ENCODE measurements at regions not wholly inside any gene's neighbourhood (a gene's known extent, or its start where the extent isn't known, plus 50 kb on each side); places are given as distances from the start of the nearest gene placed in this dataset.

DNA sequence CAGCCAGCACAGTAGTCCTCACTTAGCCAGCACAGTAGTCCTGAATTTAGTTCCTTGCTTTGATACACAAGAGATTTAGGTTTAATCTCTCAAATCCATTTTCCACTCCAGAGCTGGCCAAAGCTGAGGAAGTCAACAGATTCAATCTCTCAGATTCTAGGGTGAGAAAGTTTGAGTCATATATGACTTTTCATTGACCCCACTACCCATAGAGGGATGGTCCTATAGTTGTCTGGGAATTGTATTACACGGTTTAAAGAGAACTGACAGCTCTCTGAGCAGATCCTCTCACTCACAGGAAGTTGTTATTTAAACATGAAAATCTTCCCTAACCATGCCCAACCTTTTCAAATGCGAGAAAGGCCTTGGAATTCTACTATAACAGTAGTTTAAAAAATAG is 641.8 kb upstream of the SEMA3D start:
- H3K27me3 ChIP-seq (ENCODE audit: low read length) = peaks cover 2% of the 10 kb centered on the region; the same call in 1 of the 2 replicates
- no peak overlapping the region for H3K4me3 ChIP-seq (ENCODE audit: insufficient read depth, low read length, poor library complexity, severe bottlenecking)
- H3K9me2 ChIP-seq (replicated peaks; ENCODE audit: insufficient read depth, low read length) = no peaks in the 10 kb centered on the region
- H3K79me2 ChIP-seq (ENCODE audit: insufficient read depth, low read length) = no peaks in the 10 kb centered on the region
- H3K36me3 ChIP-seq (ENCODE audit: low read length) = no peaks in the 10 kb centered on the region
- H3F3A ChIP-seq (ENCODE audit: insufficient read depth) = no peaks in the 10 kb centered on the region
- H4K20me1 ChIP-seq (ENCODE audit: low read depth, low read length) = no peaks in the 10 kb centered on the region; the same call in 1 of the 2 replicates
- H3K9me3 ChIP-seq (ENCODE audit: insufficient read depth, low read length) = no peaks in the 10 kb centered on the region
- no peak overlapping the region for H3K4me2 ChIP-seq (ENCODE audit: low read depth, low read length, poor library complexity, severe bottlenecking)
- no peak overlapping the region for H3K27ac ChIP-seq (ENCODE audit: low read depth, low read length)
- TF ChIP-seq, protein P1, sequence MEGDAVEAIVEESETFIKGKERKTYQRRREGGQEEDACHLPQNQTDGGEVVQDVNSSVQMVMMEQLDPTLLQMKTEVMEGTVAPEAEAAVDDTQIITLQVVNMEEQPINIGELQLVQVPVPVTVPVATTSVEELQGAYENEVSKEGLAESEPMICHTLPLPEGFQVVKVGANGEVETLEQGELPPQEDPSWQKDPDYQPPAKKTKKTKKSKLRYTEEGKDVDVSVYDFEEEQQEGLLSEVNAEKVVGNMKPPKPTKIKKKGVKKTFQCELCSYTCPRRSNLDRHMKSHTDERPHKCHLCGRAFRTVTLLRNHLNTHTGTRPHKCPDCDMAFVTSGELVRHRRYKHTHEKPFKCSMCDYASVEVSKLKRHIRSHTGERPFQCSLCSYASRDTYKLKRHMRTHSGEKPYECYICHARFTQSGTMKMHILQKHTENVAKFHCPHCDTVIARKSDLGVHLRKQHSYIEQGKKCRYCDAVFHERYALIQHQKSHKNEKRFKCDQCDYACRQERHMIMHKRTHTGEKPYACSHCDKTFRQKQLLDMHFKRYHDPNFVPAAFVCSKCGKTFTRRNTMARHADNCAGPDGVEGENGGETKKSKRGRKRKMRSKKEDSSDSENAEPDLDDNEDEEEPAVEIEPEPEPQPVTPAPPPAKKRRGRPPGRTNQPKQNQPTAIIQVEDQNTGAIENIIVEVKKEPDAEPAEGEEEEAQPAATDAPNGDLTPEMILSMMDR (IDR thresholded peaks at IDR 0.05; ENCODE audit: insufficient read depth, low read length, poor library complexity, severe bottlenecking) = no peak
- no peak for TF ChIP-seq EZH2phosphoT487 (conservative IDR thresholded peaks at IDR 0.05; ENCODE audit: low read length)
- H3K9ac ChIP-seq (ENCODE audit: low read length) = no peak overlapping the region
- no peak overlapping the region for H2AFZ ChIP-seq (ENCODE audit: low read depth, low read length, severe bottlenecking)

DNA sequence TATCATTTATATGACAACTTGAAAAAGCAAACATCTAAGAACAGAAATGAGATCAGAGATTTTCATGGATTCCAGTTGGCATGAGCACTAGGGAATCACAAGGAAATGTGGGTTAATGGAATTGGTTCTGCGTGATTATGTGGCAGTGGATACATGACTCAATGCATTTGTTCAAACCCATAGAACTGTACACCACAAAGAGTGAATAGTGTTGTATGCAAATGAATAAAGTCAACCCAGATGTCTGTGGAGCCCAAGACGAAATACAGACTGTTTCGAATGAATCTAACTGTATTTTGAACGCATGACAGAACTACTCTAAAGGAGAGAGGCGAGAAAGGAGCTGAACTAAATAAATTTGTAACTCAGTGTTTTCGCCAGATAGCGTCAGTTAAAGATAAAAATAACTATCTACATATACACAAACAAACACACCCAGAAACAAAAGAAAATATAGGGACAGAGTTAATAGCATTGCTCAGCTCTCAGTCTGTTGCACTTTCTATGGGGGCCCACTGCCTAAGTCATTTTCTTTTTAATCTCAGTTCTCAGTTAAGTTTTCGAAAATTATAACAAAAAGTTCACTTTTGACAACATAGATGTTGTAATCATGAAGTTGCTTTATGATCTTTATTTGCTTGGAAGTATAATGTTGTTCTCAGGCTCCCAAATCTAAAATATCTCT is 636.7 kb upstream of the SEMA3D start:
- H3K9ac ChIP-seq (ENCODE audit: low read length) = no peak overlapping the region
- no peaks in the 10 kb centered on the region for H3K79me2 ChIP-seq (ENCODE audit: insufficient read depth, low read length)
- peaks cover 10% of the 10 kb centered on the region; the same call in 1 of the 2 replicates for H3K9me3 ChIP-seq (ENCODE audit: insufficient read depth, low read length)
- no peak overlapping the region for H3K4me2 ChIP-seq (ENCODE audit: low read depth, low read length, poor library complexity, severe bottlenecking)
- no peaks in the 10 kb centered on the region for H4K20me1 ChIP-seq (ENCODE audit: low read depth, low read length)
- no peaks in the 10 kb centered on the region for H3F3A ChIP-seq (ENCODE audit: insufficient read depth)
- no peak overlapping the region for H3K4me3 ChIP-seq (ENCODE audit: insufficient read depth, low read length, poor library complexity, severe bottlenecking)
- no peak overlapping the region for H2AFZ ChIP-seq (ENCODE audit: low read depth, low read length, severe bottlenecking)
- no peaks in the 10 kb centered on the region for H3K9me2 ChIP-seq (replicated peaks; ENCODE audit: insufficient read depth, low read length)
- H3K27me3 ChIP-seq (ENCODE audit: low read length) = no peaks in the 10 kb centered on the region
- H3K27ac ChIP-seq (ENCODE audit: low read depth, low read length) = no peak overlapping the region
- TF ChIP-seq, protein P1 (IDR thresholded peaks at IDR 0.05; ENCODE audit: insufficient read depth, low read length, poor library complexity, severe bottlenecking) = no peak
- no peak for TF ChIP-seq EZH2phosphoT487 (conservative IDR thresholded peaks at IDR 0.05; ENCODE audit: low read length)
- H3K36me3 ChIP-seq (ENCODE audit: low read length) = no peaks in the 10 kb centered on the region; the same call in 1 of the 2 replicates

DNA sequence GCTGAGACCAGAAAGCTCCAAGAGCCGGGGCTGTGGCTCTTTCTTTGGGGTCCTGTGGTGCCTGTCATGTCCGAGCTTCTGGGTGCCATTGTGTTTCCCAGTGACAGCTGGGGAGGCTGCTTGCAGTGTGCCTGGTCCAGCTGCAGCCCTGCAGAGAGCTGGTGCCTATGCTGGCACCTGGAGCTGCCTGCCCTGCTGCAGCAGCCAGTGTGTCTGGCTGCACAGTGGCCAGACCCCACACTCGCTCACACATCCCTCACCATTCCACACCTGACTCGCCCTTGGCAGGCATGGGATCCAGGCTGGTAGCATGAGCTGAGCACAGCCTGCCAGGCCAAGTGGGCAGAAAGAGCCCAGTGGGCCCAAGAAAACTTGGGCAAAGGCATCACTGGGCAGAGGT is 635.1 kb upstream of the SEMA3D start:
- Histone ChIP-seq H3K9ac (ENCODE audit: low read length) (no peak overlapping the region), H4K20me1 (ENCODE audit: low read depth, low read length) (no peaks in the 10 kb centered on the region), H3K9me3 (ENCODE audit: insufficient read depth, low read length) (peaks cover 10% of the 10 kb centered on the region; the same call in 1 of the 2 replicates), H3K4me2 (ENCODE audit: low read depth, low read length, poor library complexity, severe bottlenecking) (no peak overlapping the region), H3K4me3 (ENCODE audit: insufficient read depth, low read length, poor library complexity, severe bottlenecking) (no peak overlapping the region), H3K27me3 (ENCODE audit: low read length) (no peaks in the 10 kb centered on the region), H3K79me2 (ENCODE audit: insufficient read depth, low read length) (no peaks in the 10 kb centered on the region), H3K9me2 (replicated peaks; ENCODE audit: insufficient read depth, low read length) (no peaks in the 10 kb centered on the region), H3K27ac (ENCODE audit: low read depth, low read length) (no peak overlapping the region), H3K36me3 (ENCODE audit: low read length) (no peaks in the 10 kb centered on the region; the same call in 1 of the 2 replicates), H3F3A (ENCODE audit: insufficient read depth) (no peaks in the 10 kb centered on the region), H2AFZ (ENCODE audit: low read depth, low read length, severe bottlenecking) (no peak overlapping the region)
- TF ChIP-seq EZH2phosphoT487 (conservative IDR thresholded peaks at IDR 0.05; ENCODE audit: low read length) = no peak
- TF ChIP-seq, protein P1 (IDR thresholded peaks at IDR 0.05; ENCODE audit: insufficient read depth, low read length, poor library complexity, severe bottlenecking) = no peak

All from SU-DHL-6 (cell line).